PC-3 (cell line): ENCODE measurements at regions not wholly inside any gene's neighbourhood (a gene's known extent, or its start where the extent isn't known, plus 50 kb on each side); places are given as distances from the start of the nearest gene placed in this dataset.

Source experiments
- EZH2 ChIP-seq: fragments of 300-600 bp; sonication (generic); IDR thresholded peaks from one replicate; pipeline ENCODE4 v1.6.1; 2017; ENCODE audit warnings: antibody characterized with exemption, mild to moderate bottlenecking, low read length; ENCODE audit not compliant: unreplicated experiment
- EZH2phosphoT487 ChIP-seq: fragments of 300-600 bp; sonication (generic); IDR thresholded peaks from 2 replicates; pipeline ENCODE4 v1.6.1; 2018; ENCODE audit warnings: mild to moderate bottlenecking, antibody characterized with exemption, low read length, borderline replicate concordance
- TF ChIP-seq, protein P1 (sequence below): fragments of 300-600 bp; sonication (generic); conservative IDR thresholded peaks from 2 replicates; pipeline ENCODE4 v1.5.1; 2017; ENCODE audit warnings: antibody characterized with exemption, low read depth, mild to moderate bottlenecking, low read length

DNA sequence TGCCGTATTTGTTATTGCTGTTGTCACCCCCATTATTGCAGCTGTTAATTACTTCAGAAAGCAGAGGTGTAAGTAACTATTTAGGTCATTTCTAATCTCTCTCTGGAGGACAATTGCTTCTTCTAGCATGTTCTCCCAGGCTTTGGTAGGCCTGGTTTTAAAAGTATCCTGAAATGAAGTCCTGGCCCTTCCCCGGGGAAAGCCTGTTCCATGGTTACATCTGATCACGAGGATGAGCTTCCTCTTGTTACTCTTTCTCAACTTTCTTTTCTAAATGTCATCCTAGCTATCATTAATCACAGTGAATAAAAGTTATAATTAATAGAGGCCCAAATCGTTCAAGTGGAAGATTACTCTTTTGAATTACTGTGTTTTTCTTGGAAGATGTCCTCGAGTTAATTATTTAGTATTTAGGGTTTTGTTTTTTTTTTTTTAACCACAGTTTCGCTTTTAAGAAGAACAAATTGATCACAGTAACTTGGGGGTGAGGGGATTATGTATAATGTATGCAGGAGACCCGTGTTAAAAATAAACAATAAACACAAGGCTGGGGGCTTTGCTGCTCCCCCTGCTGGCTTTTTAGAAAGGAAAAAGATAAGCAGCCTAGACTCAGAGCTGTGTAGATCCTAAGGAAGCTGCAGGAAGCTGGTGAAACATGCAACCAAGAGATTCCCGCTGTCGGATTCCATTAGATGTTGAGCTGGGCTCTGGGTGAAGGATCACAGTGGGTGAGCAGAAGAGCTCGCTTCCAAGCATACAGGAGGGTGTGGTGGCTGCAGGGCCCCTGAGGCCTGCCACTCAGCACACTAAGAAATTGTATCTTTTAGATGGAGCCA is 420.1 kb downstream of the FUT8 start:
- TF ChIP-seq, protein P1, sequence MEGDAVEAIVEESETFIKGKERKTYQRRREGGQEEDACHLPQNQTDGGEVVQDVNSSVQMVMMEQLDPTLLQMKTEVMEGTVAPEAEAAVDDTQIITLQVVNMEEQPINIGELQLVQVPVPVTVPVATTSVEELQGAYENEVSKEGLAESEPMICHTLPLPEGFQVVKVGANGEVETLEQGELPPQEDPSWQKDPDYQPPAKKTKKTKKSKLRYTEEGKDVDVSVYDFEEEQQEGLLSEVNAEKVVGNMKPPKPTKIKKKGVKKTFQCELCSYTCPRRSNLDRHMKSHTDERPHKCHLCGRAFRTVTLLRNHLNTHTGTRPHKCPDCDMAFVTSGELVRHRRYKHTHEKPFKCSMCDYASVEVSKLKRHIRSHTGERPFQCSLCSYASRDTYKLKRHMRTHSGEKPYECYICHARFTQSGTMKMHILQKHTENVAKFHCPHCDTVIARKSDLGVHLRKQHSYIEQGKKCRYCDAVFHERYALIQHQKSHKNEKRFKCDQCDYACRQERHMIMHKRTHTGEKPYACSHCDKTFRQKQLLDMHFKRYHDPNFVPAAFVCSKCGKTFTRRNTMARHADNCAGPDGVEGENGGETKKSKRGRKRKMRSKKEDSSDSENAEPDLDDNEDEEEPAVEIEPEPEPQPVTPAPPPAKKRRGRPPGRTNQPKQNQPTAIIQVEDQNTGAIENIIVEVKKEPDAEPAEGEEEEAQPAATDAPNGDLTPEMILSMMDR, result peak; percentile 56
- TF ChIP-seq EZH2, result no peak
- no peak for TF ChIP-seq EZH2phosphoT487
